Inflammatory macrophage treated with lipopolysaccharide for 4 hours (primary cell): ENCODE measurements at regions not wholly inside any gene's neighbourhood (a gene's known extent, or its start where the extent isn't known, plus 50 kb on each side); places are given as distances from the start of the nearest gene placed in this dataset.

Experiments
- DNase-seq: peaks from one replicate; pipeline ENCODE4 v3.0.0-alpha.2; 2020

- no peak for DNase-seq
Observed at GRCh38 chr9:80964374-80964773, 725.0 kb downstream of the TLE1 start.

- no peak for DNase-seq
Observed at GRCh38 chr9:80957801-80958200, 731.5 kb downstream of the TLE1 start.

GRCh38 chr9:80954521-80954920 lies 734.8 kb downstream of the TLE1 start:
- no peak for DNase-seq

- no peak for DNase-seq
Observed at GRCh38 chr9:80952363-80952922, 736.9 kb downstream of the TLE1 start.

- DNase-seq: no peak
Observed at GRCh38 chr9:80951675-80952074, 737.7 kb downstream of the TLE1 start.

- no peak for DNase-seq
Observed at GRCh38 chr9:80948876-80949275, 740.5 kb downstream of the TLE1 start.

- DNase-seq: no peak
Observed at GRCh38 chr9:80948066-80948465, 741.3 kb downstream of the TLE1 start.

- no peak for DNase-seq
Observed at GRCh38 chr9:80946496-80947170, 742.7 kb downstream of the TLE1 start.

GRCh38 chr9:80945436-80945835 lies 743.9 kb downstream of the TLE1 start:
- DNase-seq: no peak

- DNase-seq: no peak
Observed at GRCh38 chr9:80937645-80938044, 751.7 kb downstream of the TLE1 start.

- no peak for DNase-seq
Observed at GRCh38 chr9:80934095-80934494, 755.3 kb downstream of the TLE1 start.

- no peak for DNase-seq
Observed at GRCh38 chr9:80932947-80933780, 756.2 kb downstream of the TLE1 start.

- DNase-seq: no peak
Observed at GRCh38 chr9:80932181-80932580, 757.2 kb downstream of the TLE1 start.

GRCh38 chr9:80931163-80931562 lies 758.2 kb downstream of the TLE1 start:
- no peak for DNase-seq

GRCh38 chr9:80928697-80929096 lies 760.6 kb downstream of the TLE1 start:
- DNase-seq: no peak

- no peak for DNase-seq
Observed at GRCh38 chr9:80926611-80927010, 762.7 kb downstream of the TLE1 start.

- DNase-seq: no peak
Observed at GRCh38 chr9:80922544-80922943, 766.8 kb downstream of the TLE1 start.

- DNase-seq: no peak
Observed at GRCh38 chr9:80906728-80907127, 782.6 kb downstream of the TLE1 start.

- DNase-seq: no peak
Observed at GRCh38 chr9:80899208-80899607, 790.1 kb downstream of the TLE1 start.

GRCh38 chr9:80893190-80893589 lies 796.2 kb downstream of the TLE1 start:
- DNase-seq: no peak

GRCh38 chr9:80892703-80893102 lies 796.6 kb downstream of the TLE1 start:
- DNase-seq: no peak

GRCh38 chr9:80890124-80890523 lies 799.2 kb downstream of the TLE1 start:
- no peak for DNase-seq

- no peak for DNase-seq
Observed at GRCh38 chr9:80885894-80886293, 803.5 kb downstream of the TLE1 start.
